ENCODE measurements at regions not wholly inside any gene's neighbourhood (a gene's known extent, or its start where the extent isn't known, plus 50 kb on each side); places are given as distances from the start of the nearest gene placed in this dataset.
A peak's percentile ranks its signal among the peaks of the same experiment; 100 is the strongest.
"Not testable (repeated sequence)": the region's sequence is repeated elsewhere in the genome, so short reads cannot be mapped to it uniquely, and the experiment has no call there.

GRCh38 chrX:55813150-55813549, 95.6 kb downstream of the RRAGB start:
- no peak for DNase-seq (ENCODE audit: low read depth in 2 of 2)

DNA sequence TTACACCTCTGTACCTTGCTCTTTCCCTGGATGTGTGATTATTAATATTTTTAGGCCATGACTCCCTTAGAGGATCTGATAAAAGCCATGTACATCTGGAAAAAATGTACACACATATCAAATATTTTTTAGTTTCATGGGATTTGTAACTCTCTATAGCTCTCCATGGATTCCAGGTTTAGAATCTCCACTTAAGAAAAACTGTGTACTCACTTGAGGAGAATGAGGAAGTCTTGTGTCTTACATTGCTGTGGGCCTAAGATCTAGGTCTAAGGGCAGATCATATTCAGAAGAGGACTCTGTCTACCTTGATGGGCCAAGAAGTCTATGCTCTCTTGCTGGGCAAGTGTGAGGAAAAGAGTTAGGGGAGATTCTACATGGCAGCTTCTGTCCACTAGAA, 98.0 kb downstream of the RRAGB start:
- DNase-seq (ENCODE audit: low read depth in 2 of 2): no peak

GRCh38 chrX:55816023-55816422, 98.5 kb downstream of the RRAGB start:
- no peak for DNase-seq (ENCODE audit: low read depth in 2 of 2)

DNA sequence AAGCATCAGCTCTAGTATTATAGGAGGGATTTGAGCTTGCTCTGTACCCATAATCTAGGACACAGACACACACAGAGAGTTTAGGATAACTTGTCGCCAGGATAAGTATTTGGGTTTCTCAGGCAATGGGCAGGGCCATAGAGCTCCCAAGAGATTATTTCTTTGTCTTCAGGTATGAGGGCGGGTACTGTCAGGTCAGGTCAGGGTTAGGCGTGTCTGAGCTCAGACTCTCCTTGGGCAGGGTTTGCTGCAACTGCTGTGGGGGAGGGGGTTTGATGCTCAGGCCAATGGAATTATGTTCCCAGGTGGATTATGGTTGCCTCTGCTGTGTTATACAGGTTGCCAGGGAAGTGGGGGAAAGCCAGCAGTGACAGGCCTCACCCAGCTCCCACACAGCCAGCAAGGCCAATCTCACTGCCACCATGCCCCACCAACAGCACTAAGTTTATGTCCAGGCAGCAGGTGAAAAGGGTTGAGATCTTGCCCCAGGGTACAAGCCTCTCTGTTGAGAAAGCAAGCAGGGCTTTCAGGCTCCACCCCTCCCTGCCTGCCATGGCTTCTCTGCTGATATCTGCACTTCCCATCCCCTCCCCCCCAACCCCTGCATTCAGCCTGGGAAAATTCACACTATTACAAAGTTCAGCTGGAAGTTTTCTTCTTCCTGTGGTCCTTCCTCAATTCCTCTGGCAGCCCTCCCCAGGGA, 101.3 kb downstream of the RRAGB start:
- no peak for DNase-seq (ENCODE audit: low read depth in 2 of 2)

- DNase-seq (ENCODE audit: low read depth in 2 of 2): no peak
These were observed 121.9 kb downstream of the RRAGB start for GRCh38 chrX:55839485-55839884.

- DNase-seq (ENCODE audit: low read depth in 2 of 2): no peak
These were observed 124.6 kb downstream of the RRAGB start for GRCh38 chrX:55841962-55842752.

DNA sequence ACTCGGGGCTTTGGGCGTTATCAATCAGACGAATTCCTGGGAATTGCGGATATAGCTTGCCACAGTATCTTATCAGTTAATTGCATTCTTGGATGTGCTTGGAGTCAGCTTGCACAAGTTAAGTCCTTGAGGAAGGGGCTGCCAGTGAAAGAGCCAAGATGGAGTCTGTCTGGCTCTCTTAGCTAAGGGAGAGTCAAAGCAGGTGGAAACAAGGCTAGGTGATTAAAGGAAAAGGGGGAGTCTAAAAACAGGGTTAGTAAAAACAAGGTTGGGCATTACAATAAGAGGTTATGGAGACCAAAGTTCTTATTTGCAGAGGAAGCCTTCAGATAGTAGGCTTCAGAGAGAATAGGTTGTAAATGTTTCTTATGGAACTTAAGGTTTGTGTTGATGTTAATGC, 149.2 kb downstream of the RRAGB start:
- DNase-seq (ENCODE audit: low read depth in 2 of 2): not testable (repeated sequence)

DNA sequence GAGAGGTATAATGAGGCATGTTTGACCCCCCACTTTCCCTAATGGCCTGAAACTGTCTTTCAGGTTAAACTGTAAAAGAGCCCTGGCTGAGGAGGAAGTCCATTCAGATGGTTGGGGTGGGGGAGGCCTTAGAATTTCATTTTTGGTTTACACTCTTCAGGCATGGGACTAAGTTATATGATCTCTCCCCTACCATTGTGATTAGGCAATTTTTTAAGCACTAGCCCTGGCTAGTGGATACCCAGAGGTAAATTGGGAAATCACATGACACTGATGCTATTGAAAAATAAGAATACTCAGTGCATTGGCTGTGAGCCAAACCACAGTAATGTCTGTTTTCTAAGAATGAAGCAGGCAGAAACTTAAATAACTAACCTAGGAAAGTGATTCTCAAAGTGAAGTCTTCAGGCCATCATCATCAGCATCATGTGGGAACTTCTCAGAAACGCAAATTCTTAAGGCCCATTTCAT, 149.7 kb downstream of the RRAGB start:
- no peak for DNase-seq (ENCODE audit: low read depth in 2 of 2)

GRCh38 chrX:55867708-55868107, 150.2 kb downstream of the RRAGB start:
- no peak for DNase-seq (ENCODE audit: low read depth in 2 of 2)

DNA sequence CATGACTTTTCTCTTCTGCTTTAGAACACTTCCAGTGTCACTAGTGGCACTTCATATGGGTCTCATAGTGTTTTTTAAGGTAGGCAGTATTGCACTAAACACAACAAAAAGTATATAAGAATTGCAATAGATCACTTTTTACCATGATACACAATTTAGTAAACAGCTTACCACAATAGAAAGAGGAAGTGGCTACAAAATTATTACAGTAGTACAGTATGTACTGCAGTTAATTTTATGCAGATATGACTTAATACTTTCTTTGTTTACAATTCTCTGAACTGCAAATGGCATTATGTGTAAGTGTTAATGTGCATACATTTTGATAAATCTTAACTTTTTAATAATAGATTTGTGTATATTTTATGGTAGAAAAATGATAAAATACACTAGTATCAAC, 157.3 kb downstream of the RRAGB start:
- DNase-seq (ENCODE audit: low read depth in 2 of 2): no peak

DNA sequence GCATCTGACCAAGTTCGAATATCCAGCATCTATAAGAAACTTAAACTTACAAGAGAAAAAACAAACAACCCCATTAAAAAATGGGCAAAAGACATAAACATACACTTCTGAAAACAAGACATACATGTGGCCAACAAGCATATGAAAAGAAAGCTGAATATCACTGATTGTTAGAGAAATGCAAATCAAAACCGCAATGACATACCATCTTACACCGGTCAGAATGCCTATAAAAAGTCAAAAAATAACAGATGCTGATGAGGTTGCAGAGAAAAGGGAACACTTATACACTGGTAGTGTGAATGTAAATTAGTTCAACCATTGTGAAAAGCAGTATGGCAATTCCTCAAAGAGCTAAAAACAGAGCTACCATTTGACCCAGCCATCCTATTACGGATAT, 166.0 kb downstream of the RRAGB start:
- DNase-seq (ENCODE audit: low read depth in 2 of 2): not testable (repeated sequence)

- DNase-seq (ENCODE audit: low read depth in 2 of 2): peak; percentile 23 to 30
These were observed 190.5 kb downstream of the RRAGB start for GRCh38 chrX:55907968-55908607.

DNA sequence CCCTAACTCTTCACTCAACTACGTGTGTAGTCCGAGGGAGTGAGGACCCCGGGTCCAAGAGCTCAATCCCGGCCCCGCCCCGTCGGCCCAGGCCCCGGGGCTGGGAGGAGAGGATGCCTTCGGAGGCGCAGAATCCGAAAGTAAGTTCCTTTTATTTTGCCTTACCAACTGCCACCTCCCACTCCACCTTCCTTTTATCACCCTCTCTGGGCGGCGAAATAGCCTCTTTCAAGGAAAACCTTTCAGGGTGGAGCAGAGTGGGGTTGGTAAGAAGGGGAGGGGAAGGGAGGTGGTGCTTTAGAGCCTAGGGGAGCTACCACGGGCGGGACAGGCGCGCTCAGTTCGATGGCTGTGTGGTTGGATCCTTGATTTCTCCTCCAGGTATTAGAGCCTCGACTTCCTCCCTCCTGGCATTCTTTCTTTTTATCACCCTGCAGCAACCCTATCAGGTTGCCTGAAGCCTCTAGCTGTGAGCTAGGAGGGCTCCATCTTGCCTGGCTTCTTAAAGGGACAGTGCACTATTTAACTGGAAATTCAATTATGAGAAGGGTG, 191.2 kb downstream of the RRAGB start:
- peak in 1 of 2 donors; percentile 4 for DNase-seq (ENCODE audit: low read depth in 2 of 2)

GRCh38 chrX:55919367-55920221, 202.0 kb downstream of the RRAGB start:
- DNase-seq (ENCODE audit: low read depth in 2 of 2): no peak

GRCh38 chrX:55924574-55924973, 207.0 kb downstream of the RRAGB start:
- DNase-seq (ENCODE audit: low read depth in 2 of 2): no peak

DNA sequence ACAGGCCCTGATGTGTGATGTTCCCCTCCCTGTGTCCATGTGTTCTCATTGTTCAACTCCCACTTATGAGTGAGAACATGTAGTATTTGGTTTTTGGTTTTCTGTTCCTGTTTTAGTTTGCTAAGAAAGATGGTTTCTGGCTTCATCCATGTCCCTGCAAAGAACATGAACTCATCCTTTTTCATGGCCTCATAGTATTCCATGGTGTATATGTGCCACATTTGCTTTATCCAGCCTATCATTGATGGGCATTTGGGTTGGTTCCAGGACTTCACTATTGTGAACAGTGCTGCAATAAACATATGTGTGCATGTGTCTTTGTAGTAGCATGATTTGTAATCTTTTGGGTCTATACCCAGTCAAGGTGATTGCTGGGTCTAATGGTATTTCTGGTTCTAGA, 211.0 kb downstream of the RRAGB start:
- not testable (repeated sequence) for DNase-seq (ENCODE audit: low read depth in 2 of 2)
